ENCODE measurements at regions not wholly inside any gene's neighbourhood (a gene's known extent, or its start where the extent isn't known, plus 50 kb on each side); places are given as distances from the start of the nearest gene placed in this dataset.
"Not testable (repeated sequence)": the region's sequence is repeated elsewhere in the genome, so short reads cannot be mapped to it uniquely, and the experiment has no call there.

GRCh38 chr1:68785328-68785727, 288.4 kb upstream of the DEPDC1 start:
- DNase-seq = no peak

GRCh38 chr1:68788762-68789161, 291.9 kb upstream of the DEPDC1 start:
- DNase-seq = no peak

GRCh38 chr1:68791800-68792199, 294.9 kb upstream of the DEPDC1 start:
- no peak for DNase-seq

GRCh38 chr1:68795956-68796355, 299.1 kb upstream of the DEPDC1 start:
- DNase-seq = no peak

DNA sequence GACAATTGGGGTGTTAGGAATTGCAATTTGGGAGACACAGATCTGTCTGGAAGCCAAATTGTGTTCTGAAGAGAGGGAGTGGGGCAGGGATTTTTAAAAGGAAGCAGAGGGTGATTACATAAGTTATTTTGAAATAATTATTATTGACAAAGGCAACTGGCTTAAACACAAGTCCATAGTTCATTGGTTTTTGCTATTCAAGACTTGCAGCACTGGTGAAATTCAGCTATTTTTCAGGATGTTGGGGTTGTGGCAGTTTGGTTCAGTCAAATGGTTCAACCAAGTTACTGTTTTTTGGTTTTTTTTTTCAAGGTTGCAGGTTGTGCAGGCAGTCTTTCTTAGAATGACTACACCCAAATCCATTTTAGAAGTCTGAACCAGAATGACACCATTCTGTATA, 300.0 kb upstream of the DEPDC1 start:
- no peak for DNase-seq

DNA sequence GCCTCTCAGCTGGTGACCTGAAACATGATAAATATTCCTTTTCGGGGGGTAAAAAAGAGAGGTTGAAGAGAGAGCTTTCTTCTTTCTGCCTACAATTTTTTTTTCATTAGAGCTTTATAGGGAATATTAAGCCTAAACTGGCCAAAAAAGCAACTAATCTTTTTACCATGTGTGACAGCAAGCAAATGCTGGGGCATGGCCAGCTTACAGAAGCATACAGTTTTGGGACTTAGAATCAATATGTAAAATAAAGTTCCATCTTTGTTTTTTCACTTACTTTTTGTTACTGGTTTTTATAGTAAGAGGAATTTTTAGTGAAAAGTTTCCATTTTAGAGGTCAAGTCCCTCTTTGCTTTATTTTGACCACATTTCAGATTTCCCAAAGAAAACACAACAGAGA, 301.2 kb upstream of the DEPDC1 start:
- DNase-seq = no peak

DNA sequence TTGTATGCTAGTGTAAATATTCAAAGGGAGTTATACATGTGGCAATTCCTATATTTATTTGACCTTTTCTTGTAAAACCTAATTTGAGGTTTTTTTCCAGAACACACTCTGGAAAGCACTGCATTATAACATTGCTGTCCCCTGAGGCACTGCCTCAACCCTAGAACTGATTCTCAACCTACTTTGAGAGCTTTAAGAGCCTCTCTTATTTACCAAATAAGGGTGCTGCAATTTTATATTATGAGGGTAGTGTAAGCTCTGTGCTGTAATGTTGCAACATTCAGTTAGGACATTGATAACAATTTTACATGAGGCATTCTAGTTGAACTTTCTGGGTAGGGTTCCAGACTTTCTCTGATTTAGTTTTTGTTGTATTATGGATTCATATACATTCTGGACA, 302.2 kb upstream of the DEPDC1 start:
- DNase-seq = no peak

DNA sequence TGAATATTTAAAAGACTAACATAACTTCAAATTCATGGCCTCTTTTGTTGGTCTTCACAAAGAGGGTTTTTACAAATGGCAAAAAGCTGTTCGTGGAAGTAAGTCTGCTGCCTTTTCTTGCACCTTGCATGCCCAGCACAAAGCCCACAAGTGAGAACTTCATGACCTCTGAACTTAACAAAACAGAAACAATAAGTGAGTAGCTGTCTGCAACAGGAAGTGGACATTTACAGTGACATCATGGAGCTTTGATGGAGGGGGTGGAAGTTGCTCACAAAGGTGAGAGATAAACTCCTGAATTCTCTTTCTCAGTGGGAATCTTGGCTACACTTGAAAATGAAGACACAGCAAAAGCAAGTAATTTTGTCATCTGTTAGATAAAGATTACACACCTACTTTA, 303.3 kb upstream of the DEPDC1 start:
- DNase-seq = no peak

- no peak for DNase-seq
Observed at GRCh38 chr1:68801440-68801839, 304.6 kb upstream of the DEPDC1 start.

GRCh38 chr1:68805097-68805641, 308.3 kb upstream of the DEPDC1 start:
- DNase-seq = no peak

DNA sequence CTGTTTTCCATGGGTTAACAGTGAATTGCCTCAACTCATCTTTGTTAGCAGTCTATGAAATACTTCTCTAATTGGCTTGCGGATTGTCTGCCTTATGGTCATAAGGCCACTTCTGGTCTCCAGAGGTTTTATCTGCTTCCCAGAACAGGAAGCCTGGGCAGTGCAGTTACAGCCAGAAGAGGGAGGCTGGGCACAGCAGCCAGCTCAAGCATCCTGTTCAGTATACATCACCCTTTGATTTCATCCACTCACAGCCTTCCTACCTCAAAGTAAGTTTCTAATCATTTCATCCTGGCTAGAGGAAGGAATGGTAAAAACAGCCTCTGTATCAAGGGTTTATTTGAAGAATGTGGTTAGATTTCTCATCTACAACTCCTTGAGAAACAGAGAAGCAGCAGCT, 311.5 kb upstream of the DEPDC1 start:
- DNase-seq = no peak

DNA sequence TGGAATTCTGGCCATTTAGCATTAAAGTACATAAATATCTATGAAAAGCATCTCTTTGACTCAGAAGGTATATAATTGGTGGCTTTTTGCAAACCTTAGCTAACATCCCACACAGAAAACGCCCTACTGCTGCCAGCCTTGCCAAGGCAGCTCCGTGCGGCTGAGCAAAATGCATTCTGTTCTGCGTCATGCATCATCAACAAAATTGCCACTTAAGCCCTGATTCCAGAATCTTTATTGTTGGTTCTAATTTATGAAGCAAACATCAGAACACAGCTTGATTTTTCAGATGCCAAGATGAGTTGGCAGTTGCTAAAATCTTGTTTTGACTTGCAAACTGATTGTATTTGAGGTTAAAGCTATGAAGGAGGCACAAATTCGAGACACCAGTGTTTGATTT, 314.9 kb upstream of the DEPDC1 start:
- DNase-seq = no peak

- no peak for DNase-seq
Observed at GRCh38 chr1:68812333-68812732, 315.5 kb upstream of the DEPDC1 start.

- no peak for DNase-seq
Observed at GRCh38 chr1:68814067-68814466, 317.2 kb upstream of the DEPDC1 start.

DNA sequence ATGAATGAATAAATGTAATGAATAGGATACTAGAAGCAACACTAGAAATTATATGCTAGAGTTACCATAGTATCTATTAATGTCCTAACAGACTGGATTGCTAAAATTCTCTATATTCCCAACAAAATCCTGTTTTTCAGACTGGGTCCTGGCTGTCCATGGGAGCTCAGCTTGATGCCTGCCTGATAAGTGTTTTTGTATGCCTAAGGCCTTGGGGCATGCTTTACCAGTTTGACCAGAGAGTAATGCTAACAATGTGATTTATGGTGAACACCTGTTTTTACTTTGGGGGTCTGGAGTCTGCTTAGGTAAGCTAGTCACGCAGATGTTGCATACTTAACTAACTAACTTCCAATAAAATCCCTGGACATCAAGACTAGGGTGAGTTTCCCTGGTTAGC, 318.8 kb upstream of the DEPDC1 start:
- no peak for DNase-seq

DNA sequence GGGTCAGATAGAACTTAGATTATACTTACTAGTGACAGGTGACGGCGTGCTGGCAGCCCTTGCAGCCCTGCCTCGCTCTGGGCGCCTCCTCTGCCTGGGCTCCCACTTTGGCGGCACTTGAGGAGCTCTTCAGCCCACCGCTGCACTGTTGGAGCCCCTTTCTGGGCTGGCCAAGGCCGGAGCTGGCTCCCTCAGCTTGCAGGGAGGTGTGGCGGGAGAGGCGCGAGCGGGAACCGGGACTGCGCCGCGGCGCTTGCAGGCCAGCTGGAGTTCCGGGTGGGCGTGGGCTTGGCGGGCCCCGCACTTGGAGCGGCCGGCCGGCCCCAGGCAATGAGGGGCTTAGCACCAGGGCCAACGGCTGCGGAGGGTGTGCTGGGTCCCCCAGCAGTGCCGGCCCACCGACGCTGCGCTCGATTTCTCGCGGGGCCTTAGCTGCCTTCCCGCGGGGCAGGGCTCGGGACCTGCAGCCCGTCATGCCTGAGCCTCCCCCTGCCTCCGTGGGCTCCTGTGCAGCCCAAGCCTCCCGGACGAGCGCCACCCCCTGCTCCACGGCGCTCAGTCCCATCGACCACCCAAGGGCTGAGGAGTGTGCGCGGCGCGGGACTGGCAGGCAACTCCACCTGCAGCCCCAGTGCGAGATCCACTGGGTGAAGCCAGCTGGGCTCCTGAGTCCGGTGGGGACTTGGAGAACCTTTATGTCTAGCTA, 320.8 kb upstream of the DEPDC1 start:
- not testable (repeated sequence) for DNase-seq

- DNase-seq = peak in 1 of 4 experiments; percentile 0
Observed at GRCh38 chr1:68819190-68819829, 322.4 kb upstream of the DEPDC1 start.

DNA sequence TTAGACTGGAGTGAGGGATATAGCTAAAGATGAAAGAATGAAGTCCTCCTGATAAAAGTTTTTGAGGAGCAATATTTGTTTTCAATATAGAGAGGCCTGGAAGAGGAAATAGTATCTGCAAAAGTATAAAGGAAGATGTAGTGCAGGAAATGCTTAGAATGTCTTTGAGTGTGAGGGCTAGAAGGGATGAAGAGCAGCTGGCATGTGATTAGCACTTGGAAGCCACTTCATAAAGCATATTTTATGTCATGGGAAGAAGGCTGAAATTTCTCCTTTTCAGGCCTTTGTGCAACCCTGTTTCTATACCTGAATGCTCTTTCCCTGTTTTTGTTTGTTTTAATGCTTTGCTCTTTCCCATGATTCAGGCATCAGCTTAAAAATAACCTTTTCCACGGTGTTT, 323.3 kb upstream of the DEPDC1 start:
- DNase-seq = no peak

DNA sequence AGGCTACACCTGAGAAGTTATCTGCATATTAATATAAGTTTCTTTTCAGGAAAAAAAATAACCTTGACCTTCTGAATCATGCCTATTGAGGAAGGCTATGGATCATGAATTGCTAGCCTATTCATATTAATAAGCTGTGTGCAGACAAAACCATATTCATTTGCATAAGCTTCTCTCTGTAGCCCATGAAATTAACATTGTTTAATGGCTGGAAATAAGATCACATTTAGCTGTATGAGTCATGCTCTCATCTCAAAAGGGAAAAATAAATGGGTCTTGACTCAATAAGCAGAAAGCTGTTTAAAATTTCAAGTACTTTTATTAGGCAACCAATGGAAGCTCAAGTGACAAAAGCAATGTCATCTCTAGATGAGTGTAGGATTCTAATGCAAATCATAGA, 330.0 kb upstream of the DEPDC1 start:
- no peak for DNase-seq

DNA sequence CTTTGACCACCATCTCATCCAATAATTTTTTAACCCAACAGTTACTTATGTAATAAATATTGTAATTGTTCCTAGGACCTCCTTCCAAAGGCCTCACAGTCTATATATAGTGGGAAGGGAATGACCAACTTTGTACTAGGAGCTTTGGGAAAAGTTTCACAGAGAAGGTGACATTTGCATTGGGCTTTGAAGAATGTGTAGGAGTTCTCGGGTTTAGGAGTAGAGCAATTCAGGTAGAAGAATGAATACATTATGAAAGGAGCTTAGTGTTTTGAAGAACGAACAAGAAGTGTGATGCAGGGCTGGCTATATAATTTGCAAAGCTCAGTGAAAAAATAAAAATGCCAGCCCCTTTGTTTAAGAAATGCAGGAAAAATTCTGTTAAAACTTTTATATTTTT, 330.4 kb upstream of the DEPDC1 start:
- no peak for DNase-seq

GRCh38 chr1:68828013-68828412, 331.1 kb upstream of the DEPDC1 start:
- DNase-seq = no peak

- DNase-seq = no peak
Observed at GRCh38 chr1:68831281-68831680, 334.4 kb upstream of the DEPDC1 start.

GRCh38 chr1:68848017-68848416, 351.1 kb upstream of the DEPDC1 start:
- DNase-seq = no peak

GRCh38 chr1:68868606-68869005, 371.7 kb upstream of the DEPDC1 start:
- DNase-seq = no peak
